ENCODE measurements at regions not wholly inside any gene's neighbourhood (a gene's known extent, or its start where the extent isn't known, plus 50 kb on each side); places are given as distances from the start of the nearest gene placed in this dataset.

DNA sequence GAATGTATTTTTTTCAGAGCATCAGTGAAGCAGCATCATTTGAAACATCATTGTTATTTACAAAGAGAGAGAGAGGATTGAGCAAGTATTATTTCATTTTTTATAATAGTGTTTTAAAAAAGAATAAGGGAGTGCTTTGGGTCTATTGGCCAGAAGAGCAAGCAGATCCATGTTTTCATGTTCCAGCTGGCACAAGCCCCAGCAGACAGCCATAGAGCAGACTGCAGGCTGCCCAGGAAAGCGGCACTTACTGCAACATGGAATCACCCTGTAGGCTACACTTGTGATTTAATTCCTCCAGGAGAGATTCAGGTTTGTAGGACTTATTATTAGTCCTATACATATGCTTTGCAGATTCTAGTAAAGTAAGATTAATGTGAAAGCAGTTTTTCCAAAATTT is 407.0 kb upstream of the GRAMD2B start:
- Histone ChIP-seq H3K9ac (ENCODE audit: control insufficient read depth, insufficient read depth, low read length) (no peak overlapping the region), H3K9me3 (replicated peaks; ENCODE audit: control insufficient read depth, insufficient read depth, low read length) (no peaks in the 10 kb centered on the region), H3K79me2 (ENCODE audit: control insufficient read depth, insufficient read depth, low read length) (no peaks in the 10 kb centered on the region), H3K4me1 (ENCODE audit: control insufficient read depth, insufficient read depth, low read length) (no peaks in the 10 kb centered on the region), H4K20me1 (ENCODE audit: control insufficient read depth, insufficient read depth) (no peaks in the 10 kb centered on the region), H3K36me3 (ENCODE audit: control insufficient read depth in 2 of 2, insufficient read depth in 2 of 2, low read length in 1 of 2) (no peaks in the 10 kb centered on the region), H3K27me3 (replicated peaks in 1 of 2; ENCODE audit: control insufficient read depth in 2 of 2, insufficient read depth in 2 of 2, low read length in 1 of 2) (no peaks in the 10 kb centered on the region), H3K4me2 (ENCODE audit: control insufficient read depth, insufficient read depth) (no peak overlapping the region), H3K4me3 (no peak overlapping the region), H3K27ac (ENCODE audit: control insufficient read depth, insufficient read depth) (no peak overlapping the region), H2AFZ (ENCODE audit: control insufficient read depth, low read depth, low read length) (no peak overlapping the region)
- intact Hi-C loops (cut with micrococcal nuclease; ENCODE audit: unreplicated experiment) = no loop called here
- ChIA-PET POLR2A (no interaction called here), CTCF (no interaction called here), SMC1A (ENCODE audit: uncharacterized antibody, unreplicated experiment) (no interaction called here), RAD21 (ENCODE audit: unreplicated experiment) (no interaction called here)
- no TSS peak for BruUV-seq (replicated peaks)
- TF ChIP-seq BMI1 (IDR thresholded peaks at IDR 0.05; ENCODE audit: borderline replicate concordance) (no peak), TARDBP (IDR thresholded peaks at IDR 0.05; ENCODE audit: borderline replicate concordance) (no peak), CHD1 (IDR thresholded peaks at IDR 0.05; ENCODE audit: low read depth, low read length) (no peak), SMAD1 (IDR thresholded peaks at IDR 0.05; ENCODE audit: low read depth, partially characterized antibody) (no peak), ZBTB4 (CRISPR knock-in tag; IDR thresholded peaks at IDR 0.05) (no peak), RELA (IDR thresholded peaks at IDR 0.05; ENCODE audit: borderline replicate concordance, partially characterized antibody) (no peak), SPI1 (IDR thresholded peaks at IDR 0.05; ENCODE audit: borderline replicate concordance, insufficient read depth, low read depth, low read length) (no peak), STAT3 (IDR thresholded peaks at IDR 0.05; ENCODE audit: low read depth, low read length) (no peak), MEF2A (IDR thresholded peaks at IDR 0.05; ENCODE audit: insufficient read depth, low read depth, low read length) (no peak), NR2C2 (IDR thresholded peaks at IDR 0.05; ENCODE audit: borderline replicate concordance, control insufficient read depth, insufficient read length, low read depth) (no peak), EZH2 (IDR thresholded peaks at IDR 0.05; ENCODE audit: borderline replicate concordance, control insufficient read depth, low read depth, low read length) (no peak), KAT2A (conservative IDR thresholded peaks at IDR 0.05; ENCODE audit: control insufficient read depth, low read depth, low read length) (no peak), SUPT20H (IDR thresholded peaks at IDR 0.05; ENCODE audit: borderline replicate concordance, control insufficient read depth, low read depth, low read length) (no peak), POLR2A (IDR thresholded peaks at IDR 0.05; ENCODE audit: low read depth, low read length) (no peak)
- TF ChIP-seq, protein P1, sequence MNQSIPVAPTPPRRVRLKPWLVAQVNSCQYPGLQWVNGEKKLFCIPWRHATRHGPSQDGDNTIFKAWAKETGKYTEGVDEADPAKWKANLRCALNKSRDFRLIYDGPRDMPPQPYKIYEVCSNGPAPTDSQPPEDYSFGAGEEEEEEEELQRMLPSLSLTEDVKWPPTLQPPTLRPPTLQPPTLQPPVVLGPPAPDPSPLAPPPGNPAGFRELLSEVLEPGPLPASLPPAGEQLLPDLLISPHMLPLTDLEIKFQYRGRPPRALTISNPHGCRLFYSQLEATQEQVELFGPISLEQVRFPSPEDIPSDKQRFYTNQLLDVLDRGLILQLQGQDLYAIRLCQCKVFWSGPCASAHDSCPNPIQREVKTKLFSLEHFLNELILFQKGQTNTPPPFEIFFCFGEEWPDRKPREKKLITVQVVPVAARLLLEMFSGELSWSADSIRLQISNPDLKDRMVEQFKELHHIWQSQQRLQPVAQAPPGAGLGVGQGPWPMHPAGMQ (IDR thresholded peaks at IDR 0.05; ENCODE audit: borderline replicate concordance) = no peak
- TF ChIP-seq, protein P2, sequence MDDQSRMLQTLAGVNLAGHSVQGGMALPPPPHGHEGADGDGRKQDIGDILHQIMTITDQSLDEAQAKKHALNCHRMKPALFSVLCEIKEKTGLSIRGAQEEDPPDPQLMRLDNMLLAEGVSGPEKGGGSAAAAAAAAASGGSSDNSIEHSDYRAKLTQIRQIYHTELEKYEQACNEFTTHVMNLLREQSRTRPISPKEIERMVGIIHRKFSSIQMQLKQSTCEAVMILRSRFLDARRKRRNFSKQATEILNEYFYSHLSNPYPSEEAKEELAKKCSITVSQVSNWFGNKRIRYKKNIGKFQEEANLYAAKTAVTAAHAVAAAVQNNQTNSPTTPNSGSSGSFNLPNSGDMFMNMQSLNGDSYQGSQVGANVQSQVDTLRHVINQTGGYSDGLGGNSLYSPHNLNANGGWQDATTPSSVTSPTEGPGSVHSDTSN (IDR thresholded peaks at IDR 0.05; ENCODE audit: insufficient replicate concordance, low read depth, low read length) = no peak
- TF ChIP-seq, protein P3, sequence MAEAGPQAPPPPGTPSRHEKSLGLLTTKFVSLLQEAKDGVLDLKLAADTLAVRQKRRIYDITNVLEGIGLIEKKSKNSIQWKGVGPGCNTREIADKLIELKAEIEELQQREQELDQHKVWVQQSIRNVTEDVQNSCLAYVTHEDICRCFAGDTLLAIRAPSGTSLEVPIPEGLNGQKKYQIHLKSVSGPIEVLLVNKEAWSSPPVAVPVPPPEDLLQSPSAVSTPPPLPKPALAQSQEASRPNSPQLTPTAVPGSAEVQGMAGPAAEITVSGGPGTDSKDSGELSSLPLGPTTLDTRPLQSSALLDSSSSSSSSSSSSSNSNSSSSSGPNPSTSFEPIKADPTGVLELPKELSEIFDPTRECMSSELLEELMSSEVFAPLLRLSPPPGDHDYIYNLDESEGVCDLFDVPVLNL (IDR thresholded peaks at IDR 0.05; ENCODE audit: low read depth, low read length) = no peak
- TF ChIP-seq, protein P4, sequence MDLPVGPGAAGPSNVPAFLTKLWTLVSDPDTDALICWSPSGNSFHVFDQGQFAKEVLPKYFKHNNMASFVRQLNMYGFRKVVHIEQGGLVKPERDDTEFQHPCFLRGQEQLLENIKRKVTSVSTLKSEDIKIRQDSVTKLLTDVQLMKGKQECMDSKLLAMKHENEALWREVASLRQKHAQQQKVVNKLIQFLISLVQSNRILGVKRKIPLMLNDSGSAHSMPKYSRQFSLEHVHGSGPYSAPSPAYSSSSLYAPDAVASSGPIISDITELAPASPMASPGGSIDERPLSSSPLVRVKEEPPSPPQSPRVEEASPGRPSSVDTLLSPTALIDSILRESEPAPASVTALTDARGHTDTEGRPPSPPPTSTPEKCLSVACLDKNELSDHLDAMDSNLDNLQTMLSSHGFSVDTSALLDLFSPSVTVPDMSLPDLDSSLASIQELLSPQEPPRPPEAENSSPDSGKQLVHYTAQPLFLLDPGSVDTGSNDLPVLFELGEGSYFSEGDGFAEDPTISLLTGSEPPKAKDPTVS (IDR thresholded peaks at IDR 0.05; ENCODE audit: low read depth, low read length) = no peak
- ATAC-seq = no peak
- no peak for DNase-seq (ENCODE audit: low read depth, low spot score)
- in situ Hi-C loops (cut with MboI) = no loop called here
- WGBS (ENCODE audit: insufficient coverage, insufficient replicate concordance, low lambda C conversion rate, missing lambda C conversion rate) = 37% methylated on average over 1 of the region's 1 CpG
- FAIRE-seq = no peak

Data from GM12878 (cell line).